Panc1 (cell line): ENCODE measurements at regions not wholly inside any gene's neighbourhood (a gene's known extent, or its start where the extent isn't known, plus 50 kb on each side); places are given as distances from the start of the nearest gene placed in this dataset.
"Not testable (repeated sequence)": the region's sequence is repeated elsewhere in the genome, so short reads cannot be mapped to it uniquely, and the experiment has no call there.

ENCODE experiments used
- ATAC-seq: fragments of 200-7000 bp; cut with Tn5 transposase; 2 replicates; pipeline ENCODE4 v1.9.1; 2020; ENCODE audit warnings: mild to moderate bottlenecking, moderate library complexity
- BruUV-seq: library from RNA; stranded (reverse); fragments of 400-500 nt; replicated peaks from 2 replicates; lab custom pipeline; 2021; lab: Mats Ljungman, UMichigan
- CTCF ChIA-PET: fragments of 300-600 bp; sonication (Branson Sonifier 250); formaldehyde crosslinking; loops from one replicate; lab custom pipeline; 2022; ENCODE audit warnings: antibody characterized with exemption; lab: Charles Lee
- POLR2A ChIA-PET: fragments of 300-600 bp; sonication (Branson Sonifier 250); formaldehyde crosslinking; loops from one replicate; lab custom pipeline; 2022; ENCODE audit warnings: antibody characterized with exemption; lab: Charles Lee
- DNase-seq: peaks from one replicate; pipeline ENCODE4 v3.0.0-alpha.2; 2010; ENCODE audit warnings: low read depth, low spot score
- H3K27ac ChIP-seq: 2 replicates; pipeline ENCODE4 v1.5.1; 2011; ENCODE audit warnings: mild to moderate bottlenecking, low read length, inconsistent platforms
- H3K27me3 ChIP-seq: fragments of 200-500 bp; sonication (Bioruptor generic); 2 replicates; pipeline ENCODE4 v1.6.0; 2014; ENCODE audit warnings: low read length, inconsistent platforms; ENCODE audit not compliant: control insufficient read depth, insufficient read depth
- H3K36me3 ChIP-seq: fragments of 200-500 bp; sonication (Bioruptor generic); 2 replicates; pipeline ENCODE4 v1.5.1; 2014; ENCODE audit warnings: inconsistent platforms, mild to moderate bottlenecking, low read length, moderate library complexity; ENCODE audit not compliant: control insufficient read depth, insufficient read depth
- H3K4me1 ChIP-seq: 2 replicates; pipeline ENCODE4 v1.5.1; 2011; ENCODE audit warnings: inconsistent platforms, mild to moderate bottlenecking, low read length, moderate library complexity; ENCODE audit not compliant: control insufficient read depth, insufficient read depth
- H3K4me3 ChIP-seq, 2 experiments: 2 replicates each; pipeline ENCODE4 v1.5.1; 2011 to 2012; ENCODE audit warnings: low read depth in 2 of 2, low read length in 2 of 2, mild to moderate bottlenecking in 2 of 2, inconsistent platforms in 1 of 2, moderate library complexity in 1 of 2
- H3K9me3 ChIP-seq: fragments of 200-500 bp; sonication (Bioruptor generic); 2 replicates; pipeline ENCODE4 v1.5.1; 2014; ENCODE audit warnings: low read depth, mild to moderate bottlenecking, inconsistent platforms, low read length, moderate library complexity; ENCODE audit not compliant: control insufficient read depth, insufficient read depth
- in situ Hi-C: cut with HindIII; loops from 2 replicates; pipeline ENCODE4 v1.10.0; 2016; ENCODE audit warnings: low sequenced_read_pairs, low pct_unique_long_range_greater_than_20kb
- intact Hi-C: fragments of 100-400 bp; cut with micrococcal nuclease; formaldehyde crosslinking; loops from one replicate; pipeline ENCODE4 v1.10.0; 2022; ENCODE audit not compliant: unreplicated experiment

DNA sequence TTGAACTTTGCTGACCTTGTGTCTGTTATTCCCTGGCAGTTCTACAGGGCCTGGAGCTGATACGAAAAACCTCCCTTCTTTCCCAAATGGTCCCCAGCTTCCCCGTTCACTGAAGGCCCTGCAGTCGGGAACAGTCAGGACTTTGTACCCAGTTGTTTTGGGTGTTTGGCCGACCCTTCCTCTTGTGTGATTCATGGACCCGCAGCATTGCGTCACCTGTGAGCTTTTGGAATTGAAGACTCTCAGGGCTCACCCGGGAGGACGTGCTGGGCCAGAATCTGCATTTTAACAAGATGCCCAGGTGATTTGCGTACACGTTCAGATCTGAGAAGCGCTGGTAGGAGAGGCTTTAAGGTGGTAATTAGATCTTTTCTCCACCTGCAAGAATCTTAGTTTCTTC lies 220.4 kb downstream of the OTOP1 start:
- H3K27ac ChIP-seq, H3K4me1 ChIP-seq, intact Hi-C loops, POLR2A ChIA-PET, H3K27me3 ChIP-seq, CTCF ChIA-PET, in situ Hi-C loops, ATAC-seq, H3K9me3 ChIP-seq, H3K36me3 ChIP-seq, H3K4me3 ChIP-seq, DNase-seq, BruUV-seq: not testable (repeated sequence)

- H3K27ac ChIP-seq, DNase-seq, H3K9me3 ChIP-seq, POLR2A ChIA-PET, H3K36me3 ChIP-seq, BruUV-seq, H3K4me3 ChIP-seq, intact Hi-C loops, ATAC-seq, H3K4me1 ChIP-seq, in situ Hi-C loops, CTCF ChIA-PET, H3K27me3 ChIP-seq: not testable (repeated sequence)
Measured at GRCh38 chr4:4019071-4019470, 207.7 kb downstream of the OTOP1 start.

DNA sequence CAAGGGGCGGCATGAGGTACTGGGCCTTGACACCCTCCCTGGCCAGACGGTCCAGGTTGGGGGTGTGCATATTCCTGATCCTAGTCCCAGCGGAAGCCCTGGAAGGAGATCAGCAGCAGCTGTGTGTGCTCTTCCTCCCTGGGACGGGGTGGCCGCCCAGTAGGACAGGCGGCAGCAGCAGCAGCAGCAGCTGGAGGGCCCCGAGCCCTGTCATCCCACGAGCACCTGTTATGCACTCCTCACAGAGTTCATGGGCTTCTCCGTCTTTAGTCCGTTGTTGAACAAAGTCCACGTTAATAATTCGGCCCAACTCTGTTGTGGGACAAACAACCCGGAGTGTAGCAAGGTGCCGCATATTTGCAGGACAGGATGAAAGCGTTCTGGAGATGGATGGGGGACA lies 205.6 kb downstream of the OTOP1 start:
- POLR2A ChIA-PET, H3K4me3 ChIP-seq, H3K27ac ChIP-seq, intact Hi-C loops, DNase-seq, H3K4me1 ChIP-seq, H3K27me3 ChIP-seq, BruUV-seq, H3K9me3 ChIP-seq, CTCF ChIA-PET, ATAC-seq, H3K36me3 ChIP-seq, in situ Hi-C loops: not testable (repeated sequence)

- in situ Hi-C loops, H3K4me1 ChIP-seq, H3K9me3 ChIP-seq, BruUV-seq, H3K36me3 ChIP-seq, intact Hi-C loops, POLR2A ChIA-PET, H3K4me3 ChIP-seq, DNase-seq, ATAC-seq, CTCF ChIA-PET, H3K27me3 ChIP-seq, H3K27ac ChIP-seq: not testable (repeated sequence)
Measured at GRCh38 chr4:4026708-4027107, 200.0 kb downstream of the OTOP1 start.

DNA sequence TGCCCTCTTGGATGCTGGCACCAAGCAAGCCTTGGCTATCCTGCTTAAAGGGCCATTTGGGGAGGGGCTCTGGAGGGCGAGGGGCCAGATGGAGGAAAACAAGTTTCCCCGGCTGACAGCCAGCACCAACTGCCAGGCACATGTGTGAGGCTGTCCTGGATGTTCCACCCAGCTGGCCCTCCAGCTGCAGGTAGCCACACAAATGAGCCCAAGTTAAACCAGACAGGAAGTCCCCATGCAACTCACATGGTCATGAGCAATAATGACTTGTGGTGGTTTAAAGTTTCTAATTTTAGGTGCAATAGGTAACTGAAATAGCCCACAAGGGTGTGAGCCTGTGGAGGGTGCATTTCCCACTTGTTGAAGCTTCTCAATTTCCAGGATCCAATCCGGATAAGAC lies 198.0 kb downstream of the OTOP1 start:
- POLR2A ChIA-PET, H3K4me1 ChIP-seq, H3K4me3 ChIP-seq, H3K9me3 ChIP-seq, intact Hi-C loops, H3K27ac ChIP-seq, DNase-seq, H3K36me3 ChIP-seq, H3K27me3 ChIP-seq, in situ Hi-C loops, BruUV-seq, ATAC-seq, CTCF ChIA-PET: not testable (repeated sequence)

DNA sequence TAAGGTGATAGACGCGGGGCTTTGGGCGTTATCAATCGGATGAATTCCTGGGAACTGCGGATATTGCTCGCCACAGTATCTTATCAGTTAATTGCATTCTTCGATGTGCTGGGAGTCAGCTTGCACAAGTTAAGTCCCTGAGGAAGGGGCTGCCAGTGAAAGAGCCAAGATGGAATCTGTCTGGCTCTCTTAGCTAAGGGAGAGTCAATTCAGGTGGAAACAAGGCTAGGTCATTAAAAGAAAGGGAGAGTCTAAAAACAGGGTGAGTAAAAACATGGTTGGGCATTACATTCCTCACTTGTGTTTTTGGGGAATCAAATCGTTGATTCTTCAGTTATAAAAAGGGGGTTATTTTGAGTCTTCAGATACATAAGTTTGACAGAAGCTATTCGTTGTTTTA lies 196.2 kb downstream of the OTOP1 start:
- in situ Hi-C loops, POLR2A ChIA-PET, H3K27ac ChIP-seq, intact Hi-C loops, ATAC-seq, H3K27me3 ChIP-seq, H3K4me3 ChIP-seq, BruUV-seq, H3K36me3 ChIP-seq, H3K9me3 ChIP-seq, CTCF ChIA-PET, DNase-seq, H3K4me1 ChIP-seq: not testable (repeated sequence)

DNA sequence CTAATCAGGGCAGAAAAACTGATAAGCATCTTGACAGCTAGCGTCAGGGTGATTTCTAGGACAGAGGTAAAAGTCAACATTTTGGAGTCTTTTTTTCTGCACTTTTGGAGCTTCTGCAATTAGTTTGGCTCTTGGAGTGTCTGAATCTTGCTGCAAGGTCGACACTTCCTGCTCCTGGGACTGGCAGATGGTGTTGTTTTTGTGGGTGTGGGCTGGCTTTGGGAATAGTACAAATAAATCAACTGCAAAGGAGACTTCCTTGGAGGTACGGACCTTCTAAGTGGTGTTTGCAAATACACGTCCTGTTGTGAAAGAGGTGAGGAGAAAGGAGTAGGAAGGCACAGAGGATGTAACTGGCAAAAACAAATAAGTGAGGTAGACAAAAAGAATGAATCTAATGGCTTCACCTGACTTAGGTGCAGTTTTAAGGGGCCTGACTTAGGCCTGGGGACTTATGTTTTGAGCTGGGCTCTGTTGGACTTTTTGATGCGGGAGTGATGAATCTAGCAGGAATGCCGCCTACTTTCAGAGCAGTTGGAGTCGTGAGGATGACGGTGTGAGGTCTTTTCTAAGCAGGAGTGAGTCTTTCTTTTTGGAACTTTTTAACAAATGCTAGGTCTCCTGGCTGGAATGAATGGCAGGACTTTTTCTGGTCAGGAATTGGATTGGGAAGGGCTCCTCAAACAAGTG lies 195.1 kb downstream of the OTOP1 start:
- ATAC-seq, POLR2A ChIA-PET, H3K4me1 ChIP-seq, H3K4me3 ChIP-seq, H3K9me3 ChIP-seq, DNase-seq, CTCF ChIA-PET, H3K36me3 ChIP-seq, H3K27ac ChIP-seq, in situ Hi-C loops, intact Hi-C loops, H3K27me3 ChIP-seq, BruUV-seq: not testable (repeated sequence)
